HepG2 (cell line): ENCODE measurements at regions not wholly inside any gene's neighbourhood (a gene's known extent, or its start where the extent isn't known, plus 50 kb on each side); places are given as distances from the start of the nearest gene placed in this dataset.

ENCODE experiments used
- ATAC-seq: fragments of 200-7000 bp; cut with Tn5 transposase; 3 replicates; pipeline ENCODE4 v1.9.1; 2020; ENCODE audit warnings: mild to moderate bottlenecking, moderate library complexity
- BruUV-seq: library from RNA; stranded (reverse); fragments of 400-500 nt; replicated peaks from 2 replicates; lab custom pipeline; 2021; lab: Mats Ljungman, UMichigan
- CTCF ChIA-PET: fragments of 300-600 bp; formaldehyde crosslinking; extraction: SDS; loops from one replicate; lab custom pipeline; 2021; ENCODE audit warnings: low total read pairs, inconsistent platforms, low intra/inter-chr PET ratio; lab: Yijun Ruan, JAX
- POLR2A ChIA-PET: fragments of 350-600 bp; sonication (Branson Sonifier 250); formaldehyde crosslinking; loops from one replicate; lab custom pipeline; 2020; ENCODE audit warnings: antibody characterized with exemption, inconsistent platforms; lab: Yijun Ruan, JAX
- DNase-seq: peaks from one replicate; pipeline ENCODE4 v3.0.0-alpha.2; 2015; ENCODE audit warnings: low spot score
- FAIRE-seq: peaks from 3 replicates; lab custom pipeline; 2011; peaks lifted over from hg19 to GRCh38; lab: Jason Lieb, UNC
- H2AFZ ChIP-seq: one replicate; pipeline ENCODE4 v1.6.1; 2011; ENCODE audit warnings: low read length, inconsistent platforms
- H3K27ac ChIP-seq: fragments of 300-600 bp; 3 replicates; pipeline ENCODE4 v1.8.0; 2011; ENCODE audit warnings: mixed run types, mild to moderate bottlenecking, mixed read lengths, low read length, inconsistent platforms; ENCODE audit not compliant: insufficient read depth; ENCODE audit errors: extremely low read length
- H3K27me3 ChIP-seq, 2 experiments: fragments of 200-600 bp in 1 of 2; 2 replicates in 1 of 2; 3 replicates in 1 of 2; pipeline versions ENCODE4 v1.6.0 to v1.8.0; 2011; ENCODE audit warnings: low read length in 2 of 2, mild to moderate bottlenecking in 2 of 2, moderate library complexity in 2 of 2, inconsistent platforms in 1 of 2; ENCODE audit not compliant: insufficient read depth in 2 of 2, control insufficient read depth in 1 of 2
- H3K36me3 ChIP-seq, 2 experiments: fragments of 200-600 bp in 1 of 2; replicated peaks in 1 of 2; 2 replicates in 1 of 2; 3 replicates in 1 of 2; pipeline versions ENCODE4 v1.5.1 to v1.8.0; 2011; ENCODE audit warnings: low read length in 2 of 2, inconsistent platforms in 1 of 2; ENCODE audit not compliant: insufficient read depth in 2 of 2, control insufficient read depth in 1 of 2
- H3K4me1 ChIP-seq: 2 replicates; pipeline ENCODE4 v1.5.1; 2012; ENCODE audit warnings: low read length, inconsistent platforms; ENCODE audit not compliant: insufficient read depth
- H3K4me2 ChIP-seq: 2 replicates; pipeline ENCODE4 v1.6.0; 2011; ENCODE audit warnings: low read depth, low read length, inconsistent platforms
- H3K4me3 ChIP-seq, 3 experiments: fragments of 200-600 bp in 1 of 3; sonication (generic), shearing (Covaris generic) in 1 of 3; replicated peaks in 1 of 3; 2 replicates each; pipeline ENCODE4 v1.5.1; 2011 to 2016; ENCODE audit warnings: low read length in 3 of 3, inconsistent platforms in 2 of 3, low read depth in 2 of 3, mild to moderate bottlenecking in 2 of 3, control low read depth in 1 of 3, mixed read lengths in 1 of 3; ENCODE audit not compliant: insufficient read depth in 1 of 3
- H3K79me2 ChIP-seq: one replicate; pipeline ENCODE4 v1.6.1; 2011; ENCODE audit warnings: low read length, inconsistent platforms; ENCODE audit not compliant: insufficient read depth
- H3K9ac ChIP-seq: 2 replicates; pipeline ENCODE4 v1.6.0; 2011; ENCODE audit warnings: mild to moderate bottlenecking, low read depth, low read length, inconsistent platforms; ENCODE audit not compliant: insufficient read depth
- H3K9me3 ChIP-seq: 2 replicates; pipeline ENCODE4 v1.5.1; 2012; ENCODE audit warnings: mild to moderate bottlenecking, low read length
- H4K20me1 ChIP-seq: 2 replicates; pipeline ENCODE4 v1.6.0; 2011; ENCODE audit warnings: inconsistent platforms, mild to moderate bottlenecking, low read length, moderate library complexity; ENCODE audit not compliant: insufficient read depth
- CENPX ChIP-seq: sonication (generic); formaldehyde crosslinking; IDR thresholded peaks from 2 replicates; pipeline ENCODE4 v1.9.0; 2021; ENCODE audit warnings: mild to moderate bottlenecking, missing genetic modification reagents, moderate library complexity
- DNMT3B ChIP-seq: conservative IDR thresholded peaks from 2 replicates; pipeline ENCODE4 v1.6.1; 2016; ENCODE audit warnings: missing biosample characterization, control low read depth
- HMG20A ChIP-seq: IDR thresholded peaks from 2 replicates; pipeline ENCODE4 v1.6.1; 2016; ENCODE audit warnings: borderline replicate concordance
- POGZ ChIP-seq: sonication (generic); formaldehyde crosslinking; IDR thresholded peaks from 2 replicates; pipeline ENCODE4 v1.4.0; 2020; ENCODE audit warnings: mild to moderate bottlenecking, missing genetic modification reagents
- SMAD3 ChIP-seq: sonication (generic); formaldehyde crosslinking; IDR thresholded peaks from 2 replicates; pipeline ENCODE4 v1.4.0; 2020; ENCODE audit warnings: missing genetic modification reagents
- ZNF20 ChIP-seq: sonication (generic); formaldehyde crosslinking; IDR thresholded peaks from 2 replicates; pipeline ENCODE4 v1.4.0; 2020; ENCODE audit warnings: mild to moderate bottlenecking, moderate library complexity, missing genetic modification reagents
- ZNF547 ChIP-seq: sonication (generic); formaldehyde crosslinking; IDR thresholded peaks from 2 replicates; pipeline ENCODE4 v1.5.1; 2020; ENCODE audit warnings: mild to moderate bottlenecking, missing genetic modification reagents
- ZNF589 ChIP-seq: sonication (generic); formaldehyde crosslinking; conservative IDR thresholded peaks from 2 replicates; pipeline ENCODE4 v1.8.0; 2022; ENCODE audit warnings: mild to moderate bottlenecking, moderate library complexity, missing genetic modification reagents
- ZNF773 ChIP-seq: sonication (generic); formaldehyde crosslinking; IDR thresholded peaks from 2 replicates; pipeline ENCODE4 v1.4.0; 2020; ENCODE audit warnings: missing genetic modification reagents, borderline replicate concordance
- ZSCAN22 ChIP-seq: sonication (generic); formaldehyde crosslinking; IDR thresholded peaks from 2 replicates; pipeline ENCODE4 v1.4.0; 2020; ENCODE audit warnings: mild to moderate bottlenecking, missing genetic modification reagents
- WGBS: methylation state at CpG from one replicate; pipeline ENCODE4 v1.1.6; 2017; ENCODE audit warnings: low lambda C conversion rate; 5-methylcytosine and 5-hydroxymethylcytosine counted together
- in situ Hi-C: cut with HindIII; loops from 2 replicates; pipeline ENCODE4 v1.10.0; 2017; ENCODE audit warnings: low pct_unique_long_range_greater_than_20kb; ENCODE audit not compliant: extremely low pct_ligation_motif_present
- intact Hi-C: fragments of 100-400 bp; cut with micrococcal nuclease; formaldehyde crosslinking; loops from one replicate; pipeline ENCODE4 v1.10.0; 2022; ENCODE audit not compliant: unreplicated experiment
- TF ChIP-seq, protein P1 (sequence below): sonication (generic); formaldehyde crosslinking; IDR thresholded peaks from 2 replicates; pipeline ENCODE4 v1.5.0; 2020; ENCODE audit warnings: mild to moderate bottlenecking, missing genetic modification reagents, borderline replicate concordance
- TF ChIP-seq, protein P2 (sequence below): sonication (generic); formaldehyde crosslinking; IDR thresholded peaks from 2 replicates; pipeline ENCODE4 v1.8.0; 2022; ENCODE audit warnings: missing genetic modification reagents, mild to moderate bottlenecking, borderline replicate concordance
- TF ChIP-seq, protein P3 (sequence below): sonication (generic); formaldehyde crosslinking; IDR thresholded peaks from 2 replicates; pipeline ENCODE4 v1.5.0; 2020; ENCODE audit warnings: mild to moderate bottlenecking, low read depth, missing genetic modification reagents, borderline replicate concordance
- TF ChIP-seq, protein P4 (sequence below): sonication (generic); formaldehyde crosslinking; IDR thresholded peaks from 2 replicates; pipeline ENCODE4 v1.8.0; 2022; ENCODE audit warnings: mild to moderate bottlenecking, missing genetic modification reagents; ENCODE audit not compliant: insufficient replicate concordance

DNA sequence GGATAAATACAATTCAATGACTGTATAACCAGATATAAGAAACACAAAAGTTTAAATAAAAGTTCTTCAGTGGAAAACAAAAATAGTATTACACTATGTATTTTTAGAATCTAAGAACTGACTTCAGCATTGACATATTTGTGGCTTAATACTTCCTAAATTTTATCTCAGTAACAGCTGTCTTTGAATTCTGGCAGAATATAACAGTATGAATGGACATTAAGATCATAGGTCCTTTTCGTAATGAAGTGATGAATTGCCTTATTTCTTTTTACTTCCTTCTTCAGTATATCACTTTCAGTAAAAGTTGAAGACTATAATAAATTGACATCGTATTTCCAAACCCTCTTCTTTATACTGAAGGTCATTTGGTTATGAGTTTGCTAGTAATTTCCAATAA, 1030.0 kb downstream of the MRPL39 start:
- CTCF ChIA-PET: no interaction called here
- intact Hi-C loops (no loop called here), in situ Hi-C loops (no loop called here)
- Histone ChIP-seq H3K9ac (no peak overlapping the region), H3K79me2 (no peaks in the 10 kb centered on the region), H3K36me3 (no peaks in the 10 kb centered on the region), H3K4me1 (no peaks in the 10 kb centered on the region), H3K4me3 (no peak overlapping the region), H2AFZ (no peak overlapping the region), H3K9me3 (peaks cover 69% of the 10 kb centered on the region), H4K20me1 (no peaks in the 10 kb centered on the region), H3K27me3 (no peaks in the 10 kb centered on the region), H3K4me2 (no peak overlapping the region), H3K27ac (no peak overlapping the region)
- POLR2A ChIA-PET: no interaction called here
- DNase-seq (no peak), FAIRE-seq (no peak), ATAC-seq (no peak)
- WGBS: 11% methylated on average over 2 of the region's 2 CpGs
- no TSS peak for BruUV-seq
- TF ChIP-seq, protein P1, sequence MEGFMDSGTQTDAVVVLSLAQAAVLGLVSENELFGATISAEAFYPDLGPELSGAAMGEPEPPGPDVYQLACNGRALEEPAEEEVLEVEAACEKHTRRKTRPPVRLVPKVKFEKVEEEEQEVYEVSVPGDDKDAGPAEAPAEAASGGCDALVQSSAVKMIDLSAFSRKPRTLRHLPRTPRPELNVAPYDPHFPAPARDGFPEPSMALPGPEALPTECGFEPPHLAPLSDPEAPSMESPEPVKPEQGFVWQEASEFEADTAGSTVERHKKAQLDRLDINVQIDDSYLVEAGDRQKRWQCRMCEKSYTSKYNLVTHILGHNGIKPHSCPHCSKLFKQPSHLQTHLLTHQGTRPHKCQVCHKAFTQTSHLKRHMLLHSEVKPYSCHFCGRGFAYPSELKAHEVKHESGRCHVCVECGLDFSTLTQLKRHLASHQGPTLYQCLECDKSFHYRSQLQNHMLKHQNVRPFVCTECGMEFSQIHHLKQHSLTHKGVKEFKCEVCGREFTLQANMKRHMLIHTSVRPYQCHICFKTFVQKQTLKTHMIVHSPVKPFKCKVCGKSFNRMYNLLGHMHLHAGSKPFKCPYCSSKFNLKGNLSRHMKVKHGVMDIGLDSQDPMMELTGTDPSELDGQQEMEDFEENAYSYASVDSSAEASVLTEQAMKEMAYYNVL (CRISPR knock-in tag): no peak
- TF ChIP-seq ZSCAN22 (CRISPR knock-in tag): no peak
- TF ChIP-seq, protein P2, sequence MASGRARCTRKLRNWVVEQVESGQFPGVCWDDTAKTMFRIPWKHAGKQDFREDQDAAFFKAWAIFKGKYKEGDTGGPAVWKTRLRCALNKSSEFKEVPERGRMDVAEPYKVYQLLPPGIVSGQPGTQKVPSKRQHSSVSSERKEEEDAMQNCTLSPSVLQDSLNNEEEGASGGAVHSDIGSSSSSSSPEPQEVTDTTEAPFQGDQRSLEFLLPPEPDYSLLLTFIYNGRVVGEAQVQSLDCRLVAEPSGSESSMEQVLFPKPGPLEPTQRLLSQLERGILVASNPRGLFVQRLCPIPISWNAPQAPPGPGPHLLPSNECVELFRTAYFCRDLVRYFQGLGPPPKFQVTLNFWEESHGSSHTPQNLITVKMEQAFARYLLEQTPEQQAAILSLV: no peak
- TF ChIP-seq ZNF773 (CRISPR knock-in tag): no peak
- no peak for TF ChIP-seq DNMT3B (CRISPR knock-in tag)
- no peak for TF ChIP-seq ZNF589 (CRISPR knock-in tag)
- TF ChIP-seq, protein P3, sequence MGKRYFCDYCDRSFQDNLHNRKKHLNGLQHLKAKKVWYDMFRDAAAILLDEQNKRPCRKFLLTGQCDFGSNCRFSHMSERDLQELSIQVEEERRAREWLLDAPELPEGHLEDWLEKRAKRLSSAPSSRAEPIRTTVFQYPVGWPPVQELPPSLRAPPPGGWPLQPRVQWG (CRISPR knock-in tag): no peak
- TF ChIP-seq, protein P4, sequence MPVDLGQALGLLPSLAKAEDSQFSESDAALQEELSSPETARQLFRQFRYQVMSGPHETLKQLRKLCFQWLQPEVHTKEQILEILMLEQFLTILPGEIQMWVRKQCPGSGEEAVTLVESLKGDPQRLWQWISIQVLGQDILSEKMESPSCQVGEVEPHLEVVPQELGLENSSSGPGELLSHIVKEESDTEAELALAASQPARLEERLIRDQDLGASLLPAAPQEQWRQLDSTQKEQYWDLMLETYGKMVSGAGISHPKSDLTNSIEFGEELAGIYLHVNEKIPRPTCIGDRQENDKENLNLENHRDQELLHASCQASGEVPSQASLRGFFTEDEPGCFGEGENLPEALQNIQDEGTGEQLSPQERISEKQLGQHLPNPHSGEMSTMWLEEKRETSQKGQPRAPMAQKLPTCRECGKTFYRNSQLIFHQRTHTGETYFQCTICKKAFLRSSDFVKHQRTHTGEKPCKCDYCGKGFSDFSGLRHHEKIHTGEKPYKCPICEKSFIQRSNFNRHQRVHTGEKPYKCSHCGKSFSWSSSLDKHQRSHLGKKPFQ (CRISPR knock-in tag): no peak
- TF ChIP-seq POGZ: no peak
- TF ChIP-seq ZNF547: no peak
- TF ChIP-seq SMAD3 (CRISPR knock-in tag): no peak
- TF ChIP-seq ZNF20 (CRISPR knock-in tag): no peak
- TF ChIP-seq HMG20A (CRISPR knock-in tag): no peak
- no peak for TF ChIP-seq CENPX
- TF ChIP-seq, all 625 proteins: peak for 0
